IPS-15b (cell line): ENCODE measurements at regions not wholly inside any gene's neighbourhood (a gene's known extent, or its start where the extent isn't known, plus 50 kb on each side); places are given as distances from the start of the nearest gene placed in this dataset.

Experiments
- H3K27me3 ChIP-seq: one replicate; pipeline ENCODE4 v1.6.1; 2013; ENCODE audit warnings: low read length; ENCODE audit not compliant: control insufficient read depth, insufficient read depth
- H3K36me3 ChIP-seq: one replicate; pipeline ENCODE4 v1.6.1; 2013; ENCODE audit warnings: low read length; ENCODE audit not compliant: control insufficient read depth, insufficient read depth
- H3K4me1 ChIP-seq: one replicate; pipeline ENCODE4 v1.6.1; 2013; ENCODE audit warnings: mild to moderate bottlenecking, low read length; ENCODE audit not compliant: control insufficient read depth, insufficient read depth
- H3K4me3 ChIP-seq: one replicate; pipeline ENCODE4 v1.5.1; 2013; ENCODE audit warnings: low read depth, low read length
- H3K9ac ChIP-seq: one replicate; pipeline ENCODE4 v1.6.1; 2013; ENCODE audit warnings: low read depth, mild to moderate bottlenecking, low read length
- H3K9me3 ChIP-seq: one replicate; pipeline ENCODE4 v1.6.1; 2013; ENCODE audit warnings: mild to moderate bottlenecking, low read length; ENCODE audit not compliant: control insufficient read depth, insufficient read depth

GRCh38 chr10:2279711-2280110, 542.4 kb upstream of the ADARB2 start:
- Histone ChIP-seq H3K9ac (no peak overlapping the region), H3K4me1 (no peaks in the 10 kb centered on the region), H3K9me3 (no peaks in the 10 kb centered on the region), H3K27me3 (no peaks in the 10 kb centered on the region), H3K36me3 (no peaks in the 10 kb centered on the region), H3K4me3 (no peak overlapping the region)

GRCh38 chr10:2278363-2278762, 541.0 kb upstream of the ADARB2 start:
- Histone ChIP-seq H3K4me1 (no peaks in the 10 kb centered on the region), H3K9ac (no peak overlapping the region), H3K27me3 (no peaks in the 10 kb centered on the region), H3K36me3 (no peaks in the 10 kb centered on the region), H3K4me3 (no peak overlapping the region), H3K9me3 (no peaks in the 10 kb centered on the region)

GRCh38 chr10:2263561-2263960, 526.2 kb upstream of the ADARB2 start:
- Histone ChIP-seq H3K4me3 (no peak overlapping the region), H3K36me3 (no peaks in the 10 kb centered on the region), H3K9me3 (peaks cover 6% of the 10 kb centered on the region), H3K9ac (no peak overlapping the region), H3K27me3 (no peaks in the 10 kb centered on the region), H3K4me1 (no peaks in the 10 kb centered on the region)

GRCh38 chr10:2262878-2263277, 525.6 kb upstream of the ADARB2 start:
- H3K4me1 ChIP-seq, result no peaks in the 10 kb centered on the region
- H3K9me3 ChIP-seq, result peaks cover 6% of the 10 kb centered on the region
- no peak overlapping the region for H3K9ac ChIP-seq
- no peaks in the 10 kb centered on the region for H3K36me3 ChIP-seq
- no peak overlapping the region for H3K4me3 ChIP-seq
- H3K27me3 ChIP-seq, result no peaks in the 10 kb centered on the region

GRCh38 chr10:2262333-2262732, 525.0 kb upstream of the ADARB2 start:
- Histone ChIP-seq H3K4me3 (no peak overlapping the region), H3K9me3 (peaks cover 6% of the 10 kb centered on the region), H3K36me3 (no peaks in the 10 kb centered on the region), H3K4me1 (no peaks in the 10 kb centered on the region), H3K27me3 (no peaks in the 10 kb centered on the region), H3K9ac (no peak overlapping the region)

GRCh38 chr10:2256241-2256640, 518.9 kb upstream of the ADARB2 start:
- no peak overlapping the region for H3K9ac ChIP-seq
- no peak overlapping the region for H3K4me3 ChIP-seq
- H3K4me1 ChIP-seq, result no peaks in the 10 kb centered on the region
- no peaks in the 10 kb centered on the region for H3K27me3 ChIP-seq
- H3K9me3 ChIP-seq, result peaks cover 6% of the 10 kb centered on the region
- H3K36me3 ChIP-seq, result no peaks in the 10 kb centered on the region

DNA sequence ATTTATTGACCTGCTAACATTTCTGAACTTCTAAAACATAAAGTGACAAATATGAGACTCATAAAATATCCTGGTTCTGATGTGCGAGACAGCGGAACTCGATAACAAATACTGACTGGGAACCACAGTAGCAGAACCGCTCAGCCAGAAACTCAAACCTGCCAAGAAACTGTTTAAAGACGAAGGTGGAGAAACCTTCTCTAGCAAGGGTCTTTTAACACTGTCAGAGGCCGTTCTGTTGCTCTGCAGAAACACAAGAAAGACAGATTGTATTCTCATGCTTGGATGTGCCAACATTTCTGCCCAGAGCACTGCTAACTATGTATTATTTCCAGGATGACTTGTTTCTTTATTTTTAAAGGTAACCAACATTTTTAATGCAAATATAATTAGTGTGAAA, 514.8 kb upstream of the ADARB2 start:
- H3K27me3 ChIP-seq, result no peaks in the 10 kb centered on the region

DNA sequence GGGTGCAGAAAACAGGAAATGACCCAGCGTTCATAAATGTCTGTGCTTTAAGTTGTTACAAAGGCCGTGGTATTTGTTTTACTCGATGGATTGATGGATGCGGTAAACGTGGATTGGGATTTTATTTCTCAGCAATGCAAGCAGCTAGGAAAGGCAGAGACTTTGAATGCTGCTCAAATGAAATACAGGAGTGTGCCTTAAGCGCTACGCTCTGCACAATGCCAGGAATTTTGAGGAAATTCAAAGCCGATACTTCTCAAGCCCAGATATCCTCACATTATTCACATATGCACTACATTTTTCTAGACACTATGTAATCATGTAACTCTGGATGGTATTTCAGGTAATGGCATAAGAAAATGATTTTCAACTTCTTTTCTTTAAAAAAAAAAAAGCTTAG, 514.3 kb upstream of the ADARB2 start:
- no peak overlapping the region for H3K4me3 ChIP-seq
- no peaks in the 10 kb centered on the region for H3K36me3 ChIP-seq
- H3K9me3 ChIP-seq, result no peaks in the 10 kb centered on the region
- no peaks in the 10 kb centered on the region for H3K27me3 ChIP-seq
- H3K9ac ChIP-seq, result no peak overlapping the region
- no peaks in the 10 kb centered on the region for H3K4me1 ChIP-seq

More for the DNA sequence above, 514.8 kb upstream of the ADARB2 start:
- no peaks in the 10 kb centered on the region for H3K36me3 ChIP-seq
- no peaks in the 10 kb centered on the region for H3K9me3 ChIP-seq
- no peak overlapping the region for H3K4me3 ChIP-seq
- H3K4me1 ChIP-seq, result no peaks in the 10 kb centered on the region
- no peak overlapping the region for H3K9ac ChIP-seq

GRCh38 chr10:2246747-2247146, 509.4 kb upstream of the ADARB2 start:
- H3K27me3 ChIP-seq, result no peaks in the 10 kb centered on the region
- no peaks in the 10 kb centered on the region for H3K4me1 ChIP-seq
- H3K4me3 ChIP-seq, result no peak overlapping the region
- H3K9me3 ChIP-seq, result no peaks in the 10 kb centered on the region
- no peak overlapping the region for H3K9ac ChIP-seq
- no peaks in the 10 kb centered on the region for H3K36me3 ChIP-seq

DNA sequence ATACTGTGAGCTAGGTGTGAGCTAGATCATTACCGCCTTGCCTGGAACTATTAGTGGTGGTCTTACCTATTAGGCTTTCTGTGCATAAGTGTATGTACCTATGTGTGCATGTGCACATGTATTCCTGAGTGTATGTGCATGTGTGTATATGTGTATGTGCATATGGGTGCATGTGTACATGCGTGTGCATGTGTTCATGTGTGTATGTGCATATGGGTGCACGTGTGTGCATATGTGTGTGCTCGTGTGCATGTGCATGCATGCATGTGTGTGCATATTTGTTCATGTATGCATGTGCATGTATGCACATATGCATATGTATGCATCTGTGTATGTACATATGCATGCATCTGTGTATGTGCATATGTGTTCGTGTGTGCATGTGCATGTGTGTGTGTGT, 508.3 kb upstream of the ADARB2 start:
- Histone ChIP-seq H3K9me3 (no peaks in the 10 kb centered on the region), H3K4me3 (no peak overlapping the region), H3K9ac (no peak overlapping the region)

GRCh38 chr10:2244471-2244870, 507.1 kb upstream of the ADARB2 start:
- Histone ChIP-seq H3K4me3 (no peak overlapping the region), H3K4me1 (no peaks in the 10 kb centered on the region), H3K9ac (no peak overlapping the region), H3K9me3 (no peaks in the 10 kb centered on the region), H3K27me3 (no peaks in the 10 kb centered on the region), H3K36me3 (no peaks in the 10 kb centered on the region)

More for the DNA sequence above, 508.3 kb upstream of the ADARB2 start:
- H3K27me3 ChIP-seq, result no peaks in the 10 kb centered on the region
- no peaks in the 10 kb centered on the region for H3K36me3 ChIP-seq
- no peaks in the 10 kb centered on the region for H3K4me1 ChIP-seq

GRCh38 chr10:2236876-2237275, 499.6 kb upstream of the ADARB2 start:
- H3K36me3 ChIP-seq, result no peaks in the 10 kb centered on the region
- H3K27me3 ChIP-seq, result no peaks in the 10 kb centered on the region
- no peak overlapping the region for H3K9ac ChIP-seq
- no peaks in the 10 kb centered on the region for H3K4me1 ChIP-seq
- no peak overlapping the region for H3K4me3 ChIP-seq
- H3K9me3 ChIP-seq, result no peaks in the 10 kb centered on the region

- Histone ChIP-seq H3K27me3 (no peaks in the 10 kb centered on the region), H3K9me3 (no peaks in the 10 kb centered on the region), H3K9ac (no peak overlapping the region), H3K36me3 (no peaks in the 10 kb centered on the region), H3K4me1 (no peaks in the 10 kb centered on the region), H3K4me3 (no peak overlapping the region)
Observed at GRCh38 chr10:2232479-2232878, 495.2 kb upstream of the ADARB2 start.
